Transverse colon (tissue), 3 donors: ENCODE measurements at regions not wholly inside any gene's neighbourhood (a gene's known extent, or its start where the extent isn't known, plus 50 kb on each side); places are given as distances from the start of the nearest gene placed in this dataset.

Experiments
- EP300 ChIP-seq: sonication (generic); formaldehyde crosslinking; IDR thresholded peaks from one replicate; pipeline ENCODE4 v1.6.1; 2017; ENCODE audit warnings: antibody characterized with exemption, low read depth
- TF ChIP-seq, protein P1 (sequence below), 5 experiments: fragments of 200-600 bp in 3 of 5; fragments of 450-650 bp in 2 of 5; sonication (generic) in 3 of 5; IDR thresholded peaks; 1 replicate in 2 of 5; 2 replicates in 3 of 5; pipeline ENCODE4 v1.5.1; 2016 to 2017; ENCODE audit warnings: antibody characterized with exemption in 5 of 5, inconsistent platforms in 3 of 5, mild to moderate bottlenecking in 2 of 5, moderate library complexity in 1 of 5

DNA sequence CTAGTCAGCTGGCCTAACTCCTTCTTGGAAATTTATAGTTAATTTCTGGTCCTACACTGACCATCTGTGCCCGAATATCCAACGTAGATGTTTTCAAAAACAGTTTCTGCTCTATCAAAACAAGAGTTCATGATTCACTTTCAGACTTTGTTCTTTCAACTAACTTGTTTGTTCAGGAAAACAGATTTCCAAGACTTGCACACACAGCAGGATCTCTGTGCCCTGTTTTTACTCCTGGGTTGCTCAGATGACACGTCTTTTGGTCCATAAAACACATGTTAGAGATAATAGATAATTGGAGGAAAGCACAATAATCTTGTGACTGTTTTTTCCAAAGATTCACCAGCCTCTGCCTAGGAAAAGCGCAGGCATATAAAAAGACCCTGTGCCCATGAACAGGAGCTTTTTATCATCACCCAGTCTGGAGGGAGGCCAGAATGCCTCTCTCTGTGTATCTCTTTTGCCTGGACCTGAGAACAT, 218.0 kb downstream of the IRS2 start:
- TF ChIP-seq EP300: no peak
- TF ChIP-seq, protein P1, sequence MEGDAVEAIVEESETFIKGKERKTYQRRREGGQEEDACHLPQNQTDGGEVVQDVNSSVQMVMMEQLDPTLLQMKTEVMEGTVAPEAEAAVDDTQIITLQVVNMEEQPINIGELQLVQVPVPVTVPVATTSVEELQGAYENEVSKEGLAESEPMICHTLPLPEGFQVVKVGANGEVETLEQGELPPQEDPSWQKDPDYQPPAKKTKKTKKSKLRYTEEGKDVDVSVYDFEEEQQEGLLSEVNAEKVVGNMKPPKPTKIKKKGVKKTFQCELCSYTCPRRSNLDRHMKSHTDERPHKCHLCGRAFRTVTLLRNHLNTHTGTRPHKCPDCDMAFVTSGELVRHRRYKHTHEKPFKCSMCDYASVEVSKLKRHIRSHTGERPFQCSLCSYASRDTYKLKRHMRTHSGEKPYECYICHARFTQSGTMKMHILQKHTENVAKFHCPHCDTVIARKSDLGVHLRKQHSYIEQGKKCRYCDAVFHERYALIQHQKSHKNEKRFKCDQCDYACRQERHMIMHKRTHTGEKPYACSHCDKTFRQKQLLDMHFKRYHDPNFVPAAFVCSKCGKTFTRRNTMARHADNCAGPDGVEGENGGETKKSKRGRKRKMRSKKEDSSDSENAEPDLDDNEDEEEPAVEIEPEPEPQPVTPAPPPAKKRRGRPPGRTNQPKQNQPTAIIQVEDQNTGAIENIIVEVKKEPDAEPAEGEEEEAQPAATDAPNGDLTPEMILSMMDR (IDR thresholded peaks at IDR 0.05): no peak
